CD4-positive, alpha-beta T cell treated with Interferon alpha-2 for 1 hour (primary cell): ENCODE measurements at regions not wholly inside any gene's neighbourhood (a gene's known extent, or its start where the extent isn't known, plus 50 kb on each side); places are given as distances from the start of the nearest gene placed in this dataset.

Experiments used
- DNase-seq, 2 donors: peaks; one replicate each; pipeline ENCODE4 v3.0.0-alpha.2; 2020 to 2022

- DNase-seq, result no peak
Observed at GRCh38 chr9:26296910-26297572, 595.6 kb downstream of the CAAP1 start.

GRCh38 chr9:26292943-26293342 lies 599.7 kb downstream of the CAAP1 start:
- DNase-seq, result no peak

GRCh38 chr9:26271495-26272122 lies 593.4 kb upstream of the TUSC1 start:
- DNase-seq, result no peak

- no peak for DNase-seq
Observed at GRCh38 chr9:26266146-26266793, 588.0 kb upstream of the TUSC1 start.

- DNase-seq, result no peak
Observed at GRCh38 chr9:26264709-26265601, 586.7 kb upstream of the TUSC1 start.

GRCh38 chr9:26263478-26263877 lies 585.2 kb upstream of the TUSC1 start:
- no peak for DNase-seq

- DNase-seq, result no peak
Observed at GRCh38 chr9:26262421-26263107, 584.3 kb upstream of the TUSC1 start.

DNA sequence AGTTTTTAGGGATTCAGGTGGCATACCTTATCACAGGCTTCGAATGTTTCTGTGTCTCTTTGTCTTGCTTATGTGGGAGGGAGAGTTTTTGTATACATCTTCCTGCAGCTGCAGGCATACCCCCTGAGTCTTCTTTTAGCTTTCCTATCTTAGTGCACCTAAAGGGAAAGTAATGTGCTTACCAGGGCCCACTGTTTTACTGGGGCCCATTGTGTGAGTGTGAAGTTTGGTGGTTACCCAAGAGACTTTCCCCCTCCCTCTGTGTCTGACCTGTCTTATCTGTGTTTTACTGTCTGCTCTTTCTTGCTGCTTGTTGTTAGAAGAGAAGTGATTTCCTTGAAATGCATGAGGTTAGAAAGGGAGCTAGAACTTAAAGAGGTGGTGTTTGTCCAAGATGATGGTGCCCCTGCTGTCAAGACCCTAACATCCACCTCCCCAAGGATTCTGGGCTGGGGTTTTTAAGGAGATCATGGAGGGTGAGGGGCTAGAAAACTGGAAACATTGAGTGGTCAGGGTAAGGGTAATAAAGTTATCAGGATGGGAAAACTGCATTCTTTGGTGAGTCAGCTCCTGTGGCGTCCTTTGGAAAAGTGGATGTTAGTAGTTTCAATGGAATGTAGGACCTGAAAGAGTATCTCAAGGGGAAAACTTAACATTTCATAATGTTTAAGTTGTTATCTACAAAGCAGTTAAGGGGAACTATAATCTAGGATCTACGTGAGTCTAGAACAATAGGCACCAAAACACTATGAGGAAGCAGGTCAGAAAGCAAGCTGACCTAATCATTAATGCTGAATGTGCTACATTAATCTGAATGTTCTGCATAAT lies 583.5 kb upstream of the TUSC1 start:
- no peak for DNase-seq

DNA sequence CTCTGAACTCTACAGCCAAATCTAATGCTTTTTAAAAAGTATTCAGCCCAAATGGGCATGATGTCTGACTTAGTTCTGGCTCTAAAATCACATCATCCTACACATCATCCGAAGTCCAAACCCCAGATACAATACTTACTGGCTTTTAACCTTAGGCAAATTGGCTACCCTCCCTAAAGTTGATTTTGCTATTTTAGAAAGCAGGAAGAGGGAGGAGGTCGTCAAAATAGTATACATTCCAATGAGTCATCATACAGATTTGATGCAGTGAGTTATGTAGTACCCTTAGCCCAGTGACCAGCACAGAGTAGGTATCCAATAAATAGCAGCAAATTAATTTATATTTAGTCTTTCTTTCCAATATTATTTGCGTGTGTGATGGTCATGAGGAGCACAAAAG lies 582.0 kb upstream of the TUSC1 start:
- DNase-seq, result no peak

DNA sequence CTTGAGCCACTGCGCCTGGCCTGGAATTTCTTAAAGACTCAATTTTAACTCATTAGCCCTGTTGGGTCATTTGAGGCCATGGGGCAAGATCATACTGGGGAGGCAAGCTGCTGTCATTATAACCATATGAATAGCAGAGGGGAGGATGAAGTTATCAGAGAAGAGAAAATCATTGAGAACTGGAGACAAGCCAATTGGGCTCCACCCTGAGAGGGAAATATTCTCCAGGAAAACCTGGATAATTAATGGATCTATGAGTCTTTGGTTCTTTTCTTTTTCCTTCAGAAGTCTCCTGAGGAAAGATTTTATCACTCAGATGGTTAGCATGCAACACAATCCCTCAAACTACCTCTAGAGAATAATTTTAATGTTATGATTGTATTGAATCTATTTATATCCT lies 569.6 kb upstream of the TUSC1 start:
- DNase-seq, result no peak

DNA sequence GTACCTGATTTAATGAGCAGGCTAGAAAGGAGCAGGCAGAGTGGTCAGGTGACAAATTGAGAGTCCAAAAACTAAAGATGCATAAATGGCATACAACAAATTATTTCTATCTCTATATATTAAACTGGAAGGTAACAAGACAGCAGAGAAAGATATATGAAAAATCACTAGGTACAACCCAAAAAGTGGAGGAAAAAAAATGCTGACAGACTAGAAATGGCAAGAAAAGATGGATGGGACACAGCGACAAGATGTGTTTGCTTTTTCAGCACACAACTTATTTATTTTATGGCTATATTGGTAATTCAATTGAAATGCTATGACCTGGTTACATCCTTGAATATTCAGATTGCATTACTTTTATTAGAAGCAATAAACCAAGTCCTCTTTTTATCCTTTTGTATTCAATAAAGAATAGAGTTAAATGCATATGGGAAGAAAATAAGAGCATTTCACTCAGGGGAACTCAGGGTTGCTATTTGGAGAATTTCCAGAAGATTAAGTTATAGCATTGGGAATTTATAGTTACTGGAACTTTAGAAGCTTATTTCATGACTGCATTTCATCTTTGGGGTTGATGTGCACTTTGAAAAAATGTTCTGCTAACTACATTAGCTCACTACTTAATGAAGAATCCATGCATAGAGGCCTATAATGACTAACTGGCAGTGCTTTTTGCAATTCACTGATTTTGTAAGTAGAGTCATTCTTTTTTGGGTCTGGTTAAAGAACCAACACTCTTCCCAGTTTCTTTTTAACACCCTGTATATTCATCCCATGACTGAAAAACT lies 566.6 kb upstream of the TUSC1 start:
- DNase-seq, result no peak

DNA sequence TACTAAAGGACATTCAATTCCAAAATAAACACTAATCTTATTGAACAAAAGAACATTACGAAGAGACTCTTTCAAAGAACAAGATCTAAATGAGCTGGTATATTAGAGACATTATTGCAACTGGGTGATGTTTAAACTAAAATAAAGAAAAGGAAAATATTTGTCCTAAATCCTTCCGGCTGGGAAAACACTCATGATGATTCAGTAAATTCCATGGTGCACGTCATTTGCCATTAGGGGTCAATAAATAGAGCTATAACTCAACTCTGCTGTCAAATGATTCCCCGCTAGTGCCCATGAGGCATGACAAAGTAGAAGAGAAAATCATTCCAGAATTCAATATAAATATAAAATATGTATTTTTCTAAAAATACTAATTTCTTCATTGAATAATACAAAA lies 565.5 kb upstream of the TUSC1 start:
- no peak for DNase-seq

- no peak for DNase-seq
Observed at GRCh38 chr9:26243029-26243697, 564.9 kb upstream of the TUSC1 start.

- no peak for DNase-seq
Observed at GRCh38 chr9:26240020-26240419, 561.8 kb upstream of the TUSC1 start.

DNA sequence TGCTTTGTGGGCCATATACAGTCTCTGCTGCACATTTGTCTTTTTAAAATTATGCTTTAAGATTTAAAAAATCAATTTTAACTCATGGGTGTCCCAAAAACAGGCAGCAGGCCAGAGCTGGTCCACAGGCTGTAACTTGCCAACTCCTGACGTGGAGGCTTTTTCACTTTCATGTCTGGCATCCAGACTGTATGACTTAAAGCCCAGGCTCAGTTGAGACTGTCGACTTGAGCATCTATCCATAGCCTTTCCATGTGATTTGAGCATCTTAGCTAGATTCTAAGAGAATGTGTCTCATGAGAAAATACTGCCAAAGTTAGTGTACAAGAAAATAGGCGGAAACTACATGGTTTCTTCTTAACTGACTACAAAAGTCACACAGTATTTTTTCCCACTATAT lies 559.0 kb upstream of the TUSC1 start:
- DNase-seq, result no peak

- no peak for DNase-seq
Observed at GRCh38 chr9:26234865-26235264, 556.6 kb upstream of the TUSC1 start.

DNA sequence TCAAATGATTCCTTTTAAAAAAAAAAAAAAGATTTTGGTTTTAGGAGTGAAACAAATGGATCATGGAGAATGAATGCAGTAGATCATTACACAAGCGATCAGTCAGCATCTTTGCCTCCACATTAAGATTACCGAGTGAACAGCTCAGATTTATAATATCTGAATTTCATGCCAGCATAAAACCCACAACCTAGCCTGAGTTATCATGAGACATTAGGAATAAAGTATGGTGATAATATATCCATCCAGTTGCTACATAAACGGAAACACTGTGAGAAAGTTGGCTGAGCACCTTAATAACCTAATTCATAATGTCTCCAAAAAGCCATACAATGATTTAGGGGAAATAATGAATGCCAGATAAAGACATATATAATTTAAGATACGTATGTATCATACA lies 553.1 kb upstream of the TUSC1 start:
- DNase-seq, result no peak

- DNase-seq, result no peak
Observed at GRCh38 chr9:26229324-26230054, 551.2 kb upstream of the TUSC1 start.

DNA sequence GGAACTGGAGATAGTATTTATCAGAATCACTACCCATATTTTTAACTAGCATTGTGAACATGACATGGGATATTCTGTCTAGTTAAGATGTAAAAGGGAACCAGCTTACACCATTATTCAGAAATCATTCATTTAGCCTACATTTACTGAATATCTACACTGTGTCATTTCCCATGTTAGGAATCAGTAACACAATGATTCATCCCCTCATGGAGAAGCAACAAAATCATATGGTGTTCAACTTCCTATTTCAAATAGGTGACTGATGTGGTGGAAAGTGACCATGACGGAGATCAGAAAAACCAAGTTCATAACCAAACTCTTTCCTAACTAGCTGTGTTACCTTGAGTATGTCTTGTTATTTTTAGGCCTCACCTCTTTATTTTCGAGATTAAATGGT lies 550.0 kb upstream of the TUSC1 start:
- no peak for DNase-seq

- DNase-seq, result no peak
Observed at GRCh38 chr9:26221290-26221689, 543.0 kb upstream of the TUSC1 start.
